Stimulated activated CD8-positive, alpha-beta memory T cell treated with anti-CD3 and anti-CD28 coated beads, Interleukin-4, amount 100 ng/mL, for 48 hours (primary cell): ENCODE measurements at regions not wholly inside any gene's neighbourhood (a gene's known extent, or its start where the extent isn't known, plus 50 kb on each side); places are given as distances from the start of the nearest gene placed in this dataset.
"Not testable (repeated sequence)": the region's sequence is repeated elsewhere in the genome, so short reads cannot be mapped to it uniquely, and the experiment has no call there.

Source experiments
- DNase-seq: peaks from one replicate; pipeline ENCODE4 v3.0.0-alpha.2; 2020

GRCh38 chr5:37954561-37954960 lies 114.7 kb upstream of the GDNF start:
- DNase-seq = no peak

GRCh38 chr5:37951946-37952721 lies 112.3 kb upstream of the GDNF start:
- no peak for DNase-seq

GRCh38 chr5:37950436-37950835 lies 110.6 kb upstream of the GDNF start:
- DNase-seq = no peak

GRCh38 chr5:37945446-37945845 lies 105.6 kb upstream of the GDNF start:
- no peak for DNase-seq

- DNase-seq = not testable (repeated sequence)
Observed at GRCh38 chr5:37943136-37943535, 103.3 kb upstream of the GDNF start.

GRCh38 chr5:37940931-37941623 lies 101.2 kb upstream of the GDNF start:
- DNase-seq = no peak

- DNase-seq = no peak
Observed at GRCh38 chr5:37938861-37939260, 99.0 kb upstream of the GDNF start.

GRCh38 chr5:37938076-37938852 lies 98.4 kb upstream of the GDNF start:
- DNase-seq = no peak

- no peak for DNase-seq
Observed at GRCh38 chr5:37936091-37936490, 96.2 kb upstream of the GDNF start.

GRCh38 chr5:37933576-37933975 lies 93.7 kb upstream of the GDNF start:
- no peak for DNase-seq

- DNase-seq = no peak
Observed at GRCh38 chr5:37932450-37932849, 92.6 kb upstream of the GDNF start.

GRCh38 chr5:37931541-37931940 lies 91.7 kb upstream of the GDNF start:
- no peak for DNase-seq

- no peak for DNase-seq
Observed at GRCh38 chr5:37930350-37930749, 90.5 kb upstream of the GDNF start.

- no peak for DNase-seq
Observed at GRCh38 chr5:37929791-37930190, 90.0 kb upstream of the GDNF start.

GRCh38 chr5:37927753-37928152 lies 87.9 kb upstream of the GDNF start:
- DNase-seq = not testable (repeated sequence)

GRCh38 chr5:37926732-37927131 lies 86.9 kb upstream of the GDNF start:
- no peak for DNase-seq

GRCh38 chr5:37921452-37921851 lies 81.6 kb upstream of the GDNF start:
- no peak for DNase-seq

- no peak for DNase-seq
Observed at GRCh38 chr5:37918424-37918823, 78.6 kb upstream of the GDNF start.

- DNase-seq = no peak
Observed at GRCh38 chr5:37916525-37916924, 76.7 kb upstream of the GDNF start.

- no peak for DNase-seq
Observed at GRCh38 chr5:37915097-37915736, 75.4 kb upstream of the GDNF start.

GRCh38 chr5:37909610-37910266 lies 69.9 kb upstream of the GDNF start:
- DNase-seq = not testable (repeated sequence)

GRCh38 chr5:37906416-37906815 lies 66.6 kb upstream of the GDNF start:
- DNase-seq = no peak

GRCh38 chr5:37905230-37905629 lies 65.4 kb upstream of the GDNF start:
- DNase-seq = no peak
